WTC11 (cell line): ENCODE measurements at regions not wholly inside any gene's neighbourhood (a gene's known extent, or its start where the extent isn't known, plus 50 kb on each side); places are given as distances from the start of the nearest gene placed in this dataset.

Experiments
- ATAC-seq: fragments of 200-7000 bp; cut with Tn5 transposase; 2 replicates; pipeline ENCODE4 v1.10.0; 2021; ENCODE audit warnings: mild to moderate bottlenecking, moderate library complexity
- CTCF ChIA-PET: fragments of 300-600 bp; sonication (Branson Sonifier 250); formaldehyde crosslinking; loops from one replicate; lab custom pipeline; 2021; ENCODE audit warnings: antibody characterized with exemption; lab: Charles Lee
- POLR2A ChIA-PET: fragments of 350-600 bp; sonication (Branson Sonifier 250); formaldehyde crosslinking; loops from one replicate; lab custom pipeline; 2021; ENCODE audit warnings: antibody characterized with exemption; lab: Charles Lee
- DNase-seq: peaks from one replicate; pipeline ENCODE4 v3.0.0; 2021; ENCODE audit warnings: low spot score
- H3K27ac Mint-ChIP-seq: 2 replicates; pipeline ENCODE4 v1.8.0; 2021; ENCODE audit warnings: mixed read lengths
- H3K27me3 Mint-ChIP-seq: 2 replicates; pipeline ENCODE4 v1.8.0; 2021; ENCODE audit warnings: low read depth, mild to moderate bottlenecking, moderate library complexity, mixed read lengths
- H3K36me3 Mint-ChIP-seq: 2 replicates; pipeline ENCODE4 v1.8.0; 2021; ENCODE audit warnings: mixed read lengths
- H3K4me1 Mint-ChIP-seq: 2 replicates; pipeline ENCODE4 v1.8.0; 2022; ENCODE audit warnings: mixed read lengths
- H3K4me3 Mint-ChIP-seq: 2 replicates; pipeline ENCODE4 v1.8.0; 2021; ENCODE audit warnings: mild to moderate bottlenecking, moderate library complexity, mixed read lengths
- H3K9me3 Mint-ChIP-seq: 2 replicates; pipeline ENCODE4 v1.8.0; 2021; ENCODE audit warnings: mixed read lengths
- ATF3 ChIP-seq: sonication (generic); formaldehyde crosslinking; conservative IDR thresholded peaks from 2 replicates; pipeline ENCODE4 v1.8.1; 2022; ENCODE audit warnings: mild to moderate bottlenecking, missing genetic modification reagents
- CBFB ChIP-seq: sonication (generic); formaldehyde crosslinking; IDR thresholded peaks from 2 replicates; pipeline ENCODE4 v1.8.1; 2022; ENCODE audit warnings: mild to moderate bottlenecking, low read depth, missing genetic modification reagents
- ESRRA ChIP-seq: sonication (generic); formaldehyde crosslinking; IDR thresholded peaks from 2 replicates; pipeline ENCODE4 v1.8.1; 2022; ENCODE audit warnings: mild to moderate bottlenecking, missing genetic modification reagents, borderline replicate concordance
- FOXJ3 ChIP-seq: sonication (generic); formaldehyde crosslinking; IDR thresholded peaks from 2 replicates; pipeline ENCODE4 v1.9.0; 2021; ENCODE audit warnings: missing genetic modification reagents, mild to moderate bottlenecking, borderline replicate concordance
- HMGA2 ChIP-seq: fragments of 250-450 bp; sonication (Bioruptor Pico); IDR thresholded peaks from 2 replicates; pipeline ENCODE4 v1.4.0; 2021; ENCODE audit warnings: mild to moderate bottlenecking, moderate library complexity
- NR1H2 ChIP-seq: sonication (generic); formaldehyde crosslinking; IDR thresholded peaks from 2 replicates; pipeline ENCODE4 v1.9.0; 2021; ENCODE audit warnings: mild to moderate bottlenecking, moderate library complexity, missing genetic modification reagents
- NR2C2 ChIP-seq: sonication (generic); formaldehyde crosslinking; IDR thresholded peaks from 2 replicates; pipeline ENCODE4 v1.8.0; 2022; ENCODE audit warnings: mild to moderate bottlenecking, missing genetic modification reagents
- PRDM15 ChIP-seq: sonication (generic); formaldehyde crosslinking; IDR thresholded peaks from 2 replicates; pipeline ENCODE4 v1.8.0; 2022; ENCODE audit warnings: missing genetic modification reagents
- RORB ChIP-seq: fragments of 250-450 bp; sonication (Bioruptor Pico); IDR thresholded peaks from 2 replicates; pipeline ENCODE4 v1.9.0; 2021; ENCODE audit warnings: mild to moderate bottlenecking
- SMAD3 ChIP-seq: sonication (generic); formaldehyde crosslinking; IDR thresholded peaks from 2 replicates; pipeline ENCODE4 v1.8.0; 2022; ENCODE audit warnings: missing genetic modification reagents, mild to moderate bottlenecking, borderline replicate concordance
- SP1 ChIP-seq: sonication (generic); formaldehyde crosslinking; conservative IDR thresholded peaks from 2 replicates; pipeline ENCODE4 v1.8.1; 2022; ENCODE audit warnings: missing genetic modification reagents
- TCF7 ChIP-seq: sonication (generic); formaldehyde crosslinking; IDR thresholded peaks from 2 replicates; pipeline ENCODE4 v1.8.0; 2022; ENCODE audit warnings: mild to moderate bottlenecking, low read depth, missing genetic modification reagents, moderate library complexity
- TEAD1 ChIP-seq: sonication (generic); formaldehyde crosslinking; IDR thresholded peaks from 2 replicates; pipeline ENCODE4 v1.8.0; 2022; ENCODE audit warnings: mild to moderate bottlenecking, missing genetic modification reagents
- ZNF138 ChIP-seq: sonication (generic); formaldehyde crosslinking; conservative IDR thresholded peaks from 2 replicates; pipeline ENCODE4 v1.8.1; 2022; ENCODE audit warnings: mild to moderate bottlenecking, moderate library complexity, missing genetic modification reagents
- ZNF671 ChIP-seq: fragments of 250-450 bp; sonication (Bioruptor Pico); IDR thresholded peaks from 2 replicates; pipeline ENCODE4 v1.8.0; 2021; ENCODE audit warnings: mild to moderate bottlenecking
- TF ChIP-seq, protein P1 (sequence below): sonication (generic); formaldehyde crosslinking; conservative IDR thresholded peaks from 2 replicates; pipeline ENCODE4 v1.8.1; 2023; ENCODE audit warnings: mild to moderate bottlenecking, low read depth, missing genetic modification reagents, moderate library complexity
- TF ChIP-seq, protein P2 (sequence below): sonication (generic); formaldehyde crosslinking; IDR thresholded peaks from 2 replicates; pipeline ENCODE4 v1.8.1; 2023; ENCODE audit warnings: mild to moderate bottlenecking, missing genetic modification reagents, borderline replicate concordance
- TF ChIP-seq, protein P3 (sequence below): sonication (generic); formaldehyde crosslinking; IDR thresholded peaks from 2 replicates; pipeline ENCODE4 v1.8.1; 2022; ENCODE audit warnings: mild to moderate bottlenecking, missing genetic modification reagents, moderate library complexity, borderline replicate concordance

DNA sequence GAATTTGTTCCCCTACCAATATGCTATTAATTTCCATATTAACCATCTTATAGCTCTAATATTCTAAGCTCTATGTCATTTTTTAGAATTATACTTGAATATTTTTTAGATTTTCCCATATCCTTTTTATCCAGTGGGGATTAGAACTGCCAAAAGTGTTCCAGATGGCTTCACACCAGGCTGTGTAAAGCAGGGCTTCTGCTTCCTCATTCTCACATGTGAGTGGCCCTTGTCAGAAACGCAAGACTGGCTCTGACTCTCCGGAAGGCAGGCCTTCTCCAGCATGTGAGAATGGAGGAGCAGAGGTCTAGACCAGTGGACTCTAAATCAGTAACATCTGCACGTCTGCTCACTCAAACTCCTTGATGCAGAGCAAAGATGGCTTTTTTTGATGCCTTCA is 650.1 kb downstream of the FGF9 start:
- H3K27me3 Mint-ChIP-seq = no peaks in the 10 kb centered on the region
- peaks cover 15% of the 10 kb centered on the region for H3K4me1 Mint-ChIP-seq
- H3K4me3 Mint-ChIP-seq = no peak overlapping the region
- POLR2A ChIA-PET = no interaction called here
- CTCF ChIA-PET = no interaction called here
- peaks cover 15% of the 10 kb centered on the region for H3K9me3 Mint-ChIP-seq
- ATAC-seq (no peak), DNase-seq (no peak)
- no peak for TF ChIP-seq ZNF138 (CRISPR knock-in tag)
- TF ChIP-seq ZNF671 (CRISPR knock-in tag) = no peak
- TF ChIP-seq SP1 (CRISPR knock-in tag) = no peak
- TF ChIP-seq, protein P1, sequence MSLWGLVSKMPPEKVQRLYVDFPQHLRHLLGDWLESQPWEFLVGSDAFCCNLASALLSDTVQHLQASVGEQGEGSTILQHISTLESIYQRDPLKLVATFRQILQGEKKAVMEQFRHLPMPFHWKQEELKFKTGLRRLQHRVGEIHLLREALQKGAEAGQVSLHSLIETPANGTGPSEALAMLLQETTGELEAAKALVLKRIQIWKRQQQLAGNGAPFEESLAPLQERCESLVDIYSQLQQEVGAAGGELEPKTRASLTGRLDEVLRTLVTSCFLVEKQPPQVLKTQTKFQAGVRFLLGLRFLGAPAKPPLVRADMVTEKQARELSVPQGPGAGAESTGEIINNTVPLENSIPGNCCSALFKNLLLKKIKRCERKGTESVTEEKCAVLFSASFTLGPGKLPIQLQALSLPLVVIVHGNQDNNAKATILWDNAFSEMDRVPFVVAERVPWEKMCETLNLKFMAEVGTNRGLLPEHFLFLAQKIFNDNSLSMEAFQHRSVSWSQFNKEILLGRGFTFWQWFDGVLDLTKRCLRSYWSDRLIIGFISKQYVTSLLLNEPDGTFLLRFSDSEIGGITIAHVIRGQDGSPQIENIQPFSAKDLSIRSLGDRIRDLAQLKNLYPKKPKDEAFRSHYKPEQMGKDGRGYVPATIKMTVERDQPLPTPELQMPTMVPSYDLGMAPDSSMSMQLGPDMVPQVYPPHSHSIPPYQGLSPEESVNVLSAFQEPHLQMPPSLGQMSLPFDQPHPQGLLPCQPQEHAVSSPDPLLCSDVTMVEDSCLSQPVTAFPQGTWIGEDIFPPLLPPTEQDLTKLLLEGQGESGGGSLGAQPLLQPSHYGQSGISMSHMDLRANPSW (CRISPR knock-in tag) = no peak
- no peak for TF ChIP-seq FOXJ3 (CRISPR knock-in tag)
- TF ChIP-seq NR2C2 (CRISPR knock-in tag) = no peak
- TF ChIP-seq, protein P2, sequence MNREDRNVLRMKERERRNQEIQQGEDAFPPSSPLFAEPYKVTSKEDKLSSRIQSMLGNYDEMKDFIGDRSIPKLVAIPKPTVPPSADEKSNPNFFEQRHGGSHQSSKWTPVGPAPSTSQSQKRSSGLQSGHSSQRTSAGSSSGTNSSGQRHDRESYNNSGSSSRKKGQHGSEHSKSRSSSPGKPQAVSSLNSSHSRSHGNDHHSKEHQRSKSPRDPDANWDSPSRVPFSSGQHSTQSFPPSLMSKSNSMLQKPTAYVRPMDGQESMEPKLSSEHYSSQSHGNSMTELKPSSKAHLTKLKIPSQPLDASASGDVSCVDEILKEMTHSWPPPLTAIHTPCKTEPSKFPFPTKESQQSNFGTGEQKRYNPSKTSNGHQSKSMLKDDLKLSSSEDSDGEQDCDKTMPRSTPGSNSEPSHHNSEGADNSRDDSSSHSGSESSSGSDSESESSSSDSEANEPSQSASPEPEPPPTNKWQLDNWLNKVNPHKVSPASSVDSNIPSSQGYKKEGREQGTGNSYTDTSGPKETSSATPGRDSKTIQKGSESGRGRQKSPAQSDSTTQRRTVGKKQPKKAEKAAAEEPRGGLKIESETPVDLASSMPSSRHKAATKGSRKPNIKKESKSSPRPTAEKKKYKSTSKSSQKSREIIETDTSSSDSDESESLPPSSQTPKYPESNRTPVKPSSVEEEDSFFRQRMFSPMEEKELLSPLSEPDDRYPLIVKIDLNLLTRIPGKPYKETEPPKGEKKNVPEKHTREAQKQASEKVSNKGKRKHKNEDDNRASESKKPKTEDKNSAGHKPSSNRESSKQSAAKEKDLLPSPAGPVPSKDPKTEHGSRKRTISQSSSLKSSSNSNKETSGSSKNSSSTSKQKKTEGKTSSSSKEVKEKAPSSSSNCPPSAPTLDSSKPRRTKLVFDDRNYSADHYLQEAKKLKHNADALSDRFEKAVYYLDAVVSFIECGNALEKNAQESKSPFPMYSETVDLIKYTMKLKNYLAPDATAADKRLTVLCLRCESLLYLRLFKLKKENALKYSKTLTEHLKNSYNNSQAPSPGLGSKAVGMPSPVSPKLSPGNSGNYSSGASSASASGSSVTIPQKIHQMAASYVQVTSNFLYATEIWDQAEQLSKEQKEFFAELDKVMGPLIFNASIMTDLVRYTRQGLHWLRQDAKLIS (CRISPR knock-in tag) = no peak
- no peak for TF ChIP-seq ATF3 (CRISPR knock-in tag)
- no peak for TF ChIP-seq TCF7 (CRISPR knock-in tag)
- TF ChIP-seq NR1H2 = no peak
- TF ChIP-seq PRDM15 = no peak
- TF ChIP-seq HMGA2 = no peak
- no peak for TF ChIP-seq CBFB (CRISPR knock-in tag)
- no peak for TF ChIP-seq ESRRA (CRISPR knock-in tag)
- TF ChIP-seq SMAD3 (CRISPR knock-in tag) = no peak
- TF ChIP-seq TEAD1 (CRISPR knock-in tag) = no peak
- TF ChIP-seq, protein P3, sequence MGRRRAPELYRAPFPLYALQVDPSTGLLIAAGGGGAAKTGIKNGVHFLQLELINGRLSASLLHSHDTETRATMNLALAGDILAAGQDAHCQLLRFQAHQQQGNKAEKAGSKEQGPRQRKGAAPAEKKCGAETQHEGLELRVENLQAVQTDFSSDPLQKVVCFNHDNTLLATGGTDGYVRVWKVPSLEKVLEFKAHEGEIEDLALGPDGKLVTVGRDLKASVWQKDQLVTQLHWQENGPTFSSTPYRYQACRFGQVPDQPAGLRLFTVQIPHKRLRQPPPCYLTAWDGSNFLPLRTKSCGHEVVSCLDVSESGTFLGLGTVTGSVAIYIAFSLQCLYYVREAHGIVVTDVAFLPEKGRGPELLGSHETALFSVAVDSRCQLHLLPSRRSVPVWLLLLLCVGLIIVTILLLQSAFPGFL (CRISPR knock-in tag) = no peak
- no peak for TF ChIP-seq RORB (CRISPR knock-in tag)
- H3K36me3 Mint-ChIP-seq = no peaks in the 10 kb centered on the region
- no peak overlapping the region for H3K27ac Mint-ChIP-seq
